ENCODE measurements at regions not wholly inside any gene's neighbourhood (a gene's known extent, or its start where the extent isn't known, plus 50 kb on each side); places are given as distances from the start of the nearest gene placed in this dataset.

DNA sequence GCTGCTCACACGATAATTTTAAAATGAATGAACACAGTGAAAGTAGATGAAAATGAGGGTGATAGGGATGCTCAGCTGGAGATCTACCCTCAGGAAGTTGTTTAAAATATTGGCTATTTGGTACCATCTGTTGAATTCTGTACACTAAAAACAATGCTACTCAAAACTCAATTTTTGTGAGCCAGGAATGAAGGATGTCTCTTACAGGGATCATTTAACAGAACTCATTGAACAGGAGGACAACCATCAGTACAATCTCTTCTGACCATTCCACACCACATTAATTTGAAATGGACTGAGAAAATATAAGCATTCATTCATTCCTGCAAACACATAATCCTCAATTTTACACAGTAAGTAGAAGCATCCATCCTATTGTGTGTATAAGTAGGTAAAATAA, 1355.1 kb upstream of the CRIM1 start:
- TF ChIP-seq, protein P1, sequence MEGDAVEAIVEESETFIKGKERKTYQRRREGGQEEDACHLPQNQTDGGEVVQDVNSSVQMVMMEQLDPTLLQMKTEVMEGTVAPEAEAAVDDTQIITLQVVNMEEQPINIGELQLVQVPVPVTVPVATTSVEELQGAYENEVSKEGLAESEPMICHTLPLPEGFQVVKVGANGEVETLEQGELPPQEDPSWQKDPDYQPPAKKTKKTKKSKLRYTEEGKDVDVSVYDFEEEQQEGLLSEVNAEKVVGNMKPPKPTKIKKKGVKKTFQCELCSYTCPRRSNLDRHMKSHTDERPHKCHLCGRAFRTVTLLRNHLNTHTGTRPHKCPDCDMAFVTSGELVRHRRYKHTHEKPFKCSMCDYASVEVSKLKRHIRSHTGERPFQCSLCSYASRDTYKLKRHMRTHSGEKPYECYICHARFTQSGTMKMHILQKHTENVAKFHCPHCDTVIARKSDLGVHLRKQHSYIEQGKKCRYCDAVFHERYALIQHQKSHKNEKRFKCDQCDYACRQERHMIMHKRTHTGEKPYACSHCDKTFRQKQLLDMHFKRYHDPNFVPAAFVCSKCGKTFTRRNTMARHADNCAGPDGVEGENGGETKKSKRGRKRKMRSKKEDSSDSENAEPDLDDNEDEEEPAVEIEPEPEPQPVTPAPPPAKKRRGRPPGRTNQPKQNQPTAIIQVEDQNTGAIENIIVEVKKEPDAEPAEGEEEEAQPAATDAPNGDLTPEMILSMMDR (IDR thresholded peaks at IDR 0.05; ENCODE audit: control extremely low read depth, extremely low read depth), result no peak
- 92 to 95% methylated on average over 1 of the region's 1 CpG for whole genome bisulfite sequencing, 2 donors
- H3K4me3 ChIP-seq, result no peak overlapping the region
- no peaks in the 10 kb centered on the region for H3K36me3 ChIP-seq (ENCODE audit: control insufficient read depth in 4 of 4, insufficient read depth in 4 of 4, low read length in 4 of 4)
- H3K27me3 ChIP-seq (ENCODE audit: control insufficient read depth in 3 of 3, insufficient read depth in 3 of 3, low read length in 2 of 3), result no peaks in the 10 kb centered on the region
- no peaks in the 10 kb centered on the region for H3K4me1 ChIP-seq (ENCODE audit: control insufficient read depth in 5 of 5, insufficient read depth in 5 of 5, low read length in 5 of 5)
- DNase-seq, result no peak
- ATAC-seq (ENCODE audit: insufficient read depth, low FRiP score), result no peak
- no peak overlapping the region for H3K9ac ChIP-seq (ENCODE audit: insufficient read depth in 1 of 2, low read length in 2 of 2)
- H3K27ac ChIP-seq (ENCODE audit: low read depth in 1 of 2, low read length in 1 of 2), result no peak overlapping the region
- no peaks in the 10 kb centered on the region for H3K9me3 ChIP-seq (ENCODE audit: control insufficient read depth in 4 of 4, insufficient read depth in 3 of 4, low read length in 3 of 4)

DNA sequence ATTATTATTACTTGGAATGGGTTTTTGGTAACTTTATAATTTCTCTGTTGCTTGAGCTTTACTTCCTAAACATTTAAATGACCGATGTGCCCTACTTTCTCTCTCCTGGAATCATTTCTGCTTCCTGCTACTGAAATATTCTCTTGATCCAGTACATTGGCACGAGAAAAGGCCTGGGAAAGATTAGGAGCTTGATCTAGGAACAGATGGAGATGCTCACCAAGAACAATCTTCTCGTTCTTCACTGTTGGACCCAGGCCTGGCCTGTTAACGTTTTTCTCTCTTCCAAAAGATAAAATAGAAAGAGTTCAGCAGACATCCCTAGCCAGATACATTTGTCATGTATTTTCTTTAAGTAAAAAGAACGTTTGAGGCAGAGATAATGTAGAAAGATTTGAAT, 1356.8 kb upstream of the CRIM1 start:
- WGBS, 2 donors, result 57 to 82% methylated on average over 5 of the region's 5 CpGs
- TF ChIP-seq, protein P1 (IDR thresholded peaks at IDR 0.05; ENCODE audit: control extremely low read depth, extremely low read depth), result no peak
- H3K9ac ChIP-seq (ENCODE audit: insufficient read depth in 1 of 2, low read length in 2 of 2), result no peak overlapping the region
- no peak overlapping the region for H3K27ac ChIP-seq (ENCODE audit: low read depth in 1 of 2, low read length in 1 of 2)
- no peaks in the 10 kb centered on the region for H3K36me3 ChIP-seq (ENCODE audit: control insufficient read depth in 4 of 4, insufficient read depth in 4 of 4, low read length in 4 of 4)
- DNase-seq (peak in 2 of 3 donors; percentile 52 to 53), ATAC-seq (ENCODE audit: insufficient read depth, low FRiP score) (no peak)
- no peaks in the 10 kb centered on the region for H3K9me3 ChIP-seq (ENCODE audit: control insufficient read depth in 4 of 4, insufficient read depth in 3 of 4, low read length in 3 of 4)
- H3K27me3 ChIP-seq (ENCODE audit: control insufficient read depth in 3 of 3, insufficient read depth in 3 of 3, low read length in 2 of 3), result no peaks in the 10 kb centered on the region
- no peak overlapping the region for H3K4me3 ChIP-seq
- no peaks in the 10 kb centered on the region for H3K4me1 ChIP-seq (ENCODE audit: control insufficient read depth in 5 of 5, insufficient read depth in 5 of 5, low read length in 5 of 5)

DNA sequence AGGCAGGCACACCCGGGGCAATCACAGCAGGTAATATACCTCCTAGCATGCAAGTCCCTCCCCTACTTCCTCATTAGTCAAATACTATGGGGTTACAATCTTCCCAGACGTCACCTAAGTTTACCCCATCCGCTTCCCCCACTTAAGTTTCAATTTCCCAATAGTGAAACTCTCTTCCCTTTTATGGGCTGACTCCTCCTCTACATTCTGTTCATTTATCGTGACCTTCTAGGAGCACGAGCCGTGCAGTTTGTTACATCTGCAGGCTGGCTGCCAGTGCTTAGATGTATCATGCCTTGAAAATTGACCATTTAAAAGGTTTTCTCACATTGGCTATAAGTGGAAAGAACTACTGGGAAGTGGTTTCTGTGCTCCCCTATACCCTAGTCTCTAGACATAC, 1357.8 kb upstream of the CRIM1 start:
- H3K4me3 ChIP-seq, result no peak overlapping the region
- H3K27me3 ChIP-seq (ENCODE audit: control insufficient read depth in 3 of 3, insufficient read depth in 3 of 3, low read length in 2 of 3), result no peaks in the 10 kb centered on the region
- no peaks in the 10 kb centered on the region for H3K36me3 ChIP-seq (ENCODE audit: control insufficient read depth in 4 of 4, insufficient read depth in 4 of 4, low read length in 4 of 4)
- DNase-seq (no peak), ATAC-seq (ENCODE audit: insufficient read depth, low FRiP score) (no peak)
- whole genome bisulfite sequencing, 2 donors, result 82 to 89% methylated on average over 6 of the region's 6 CpGs
- no peak overlapping the region for H3K9ac ChIP-seq (ENCODE audit: insufficient read depth in 1 of 2, low read length in 2 of 2)
- H3K9me3 ChIP-seq (ENCODE audit: control insufficient read depth in 4 of 4, insufficient read depth in 3 of 4, low read length in 3 of 4), result no peaks in the 10 kb centered on the region
- TF ChIP-seq, protein P1 (IDR thresholded peaks at IDR 0.05; ENCODE audit: control extremely low read depth, extremely low read depth), result no peak
- no peaks in the 10 kb centered on the region for H3K4me1 ChIP-seq (ENCODE audit: control insufficient read depth in 5 of 5, insufficient read depth in 5 of 5, low read length in 5 of 5)
- no peak overlapping the region for H3K27ac ChIP-seq (ENCODE audit: low read depth in 1 of 2, low read length in 1 of 2)

- DNase-seq, result peak in 2 of 3 donors; percentile 6 to 38
- TF ChIP-seq, protein P1 (IDR thresholded peaks at IDR 0.05; ENCODE audit: control extremely low read depth, extremely low read depth), result no peak
- no peak overlapping the region for H3K27ac ChIP-seq (ENCODE audit: low read depth in 1 of 2, low read length in 1 of 2)
- 33 to 59% methylated on average over 2 of the region's 2 CpGs for WGBS, 2 donors
- H3K4me1 ChIP-seq (ENCODE audit: control insufficient read depth in 5 of 5, insufficient read depth in 5 of 5, low read length in 5 of 5), result no peaks in the 10 kb centered on the region
- no peaks in the 10 kb centered on the region for H3K27me3 ChIP-seq (ENCODE audit: control insufficient read depth in 3 of 3, insufficient read depth in 3 of 3, low read length in 2 of 3)
- no peak for ATAC-seq (ENCODE audit: insufficient read depth, low FRiP score)
- H3K36me3 ChIP-seq (ENCODE audit: control insufficient read depth in 4 of 4, insufficient read depth in 4 of 4, low read length in 4 of 4), result no peaks in the 10 kb centered on the region
- no peak overlapping the region for H3K4me3 ChIP-seq
- H3K9me3 ChIP-seq (ENCODE audit: control insufficient read depth in 4 of 4, insufficient read depth in 3 of 4, low read length in 3 of 4), result peaks cover 0 to 4% (median 0%) of the 10 kb centered on the region in 4 donors
- H3K9ac ChIP-seq (ENCODE audit: insufficient read depth in 1 of 2, low read length in 2 of 2), result no peak overlapping the region
Measured at GRCh38 chr2:34995196-34995595, 1360.4 kb upstream of the CRIM1 start.

Data from lung (tissue), 11 donors.